Right cardiac atrium (tissue), 5 donors: ENCODE measurements at regions not wholly inside any gene's neighbourhood (a gene's known extent, or its start where the extent isn't known, plus 50 kb on each side); places are given as distances from the start of the nearest gene placed in this dataset.
A peak's percentile ranks its signal among the peaks of the same experiment; 100 is the strongest.

Experiments
- ATAC-seq, 2 donors: fragments of 200-7000 bp; cut with Tn5 transposase; one replicate each; pipeline versions ENCODE4 v1.8.0 to v1.9.1; 2020; ENCODE audit warnings: moderate library complexity in 2 of 2, mild to moderate bottlenecking in 1 of 2
- DNase-seq, 3 donors: peaks; one replicate each; pipeline ENCODE4 v3.0.0-alpha.2; 2020
- H3K27ac ChIP-seq: one replicate; pipeline ENCODE4 v1.5.1; 2013; ENCODE audit warnings: mild to moderate bottlenecking, low read length, control low read depth, moderate library complexity
- H3K27me3 ChIP-seq: one replicate; pipeline ENCODE4 v1.6.1; 2013; ENCODE audit not compliant: control insufficient read depth, insufficient read depth
- H3K4me1 ChIP-seq: one replicate; pipeline ENCODE4 v1.6.1; 2013; ENCODE audit warnings: low read length; ENCODE audit not compliant: control insufficient read depth, insufficient read depth
- H3K4me3 ChIP-seq: one replicate; pipeline ENCODE4 v1.5.1; 2013; ENCODE audit warnings: low read length, control low read depth
- H3K9me3 ChIP-seq: one replicate; pipeline ENCODE4 v1.6.1; 2013; ENCODE audit warnings: low read length; ENCODE audit not compliant: control insufficient read depth
- WGBS: extraction: QIAGEN DNeasy Blood & Tissue Kit; methylation state at CpG from one replicate; pipeline ENCODE4 v1.1.7; 2013; 5-methylcytosine and 5-hydroxymethylcytosine counted together
- intact Hi-C, 4 donors: fragments of 100-400 bp; cut with DNase I; formaldehyde crosslinking; loops; one replicate each; pipeline versions ENCODE4 v1.11.0 to v1.14.0; 2022 to 2023
- donor health status: healthy with polysubstance abuse.
- donor health status: DM: no; HTN: yes; CAD: no.
- donor health status: DM: no; HTN: no; CAD: no.
- donor health status: DM: no; HTN: yes; CAD: no; lungs with severe emphysema.
- donor health status: DM: yes; HTN: yes; CAD: no.

- Histone ChIP-seq H3K27me3 (no peaks in the 10 kb centered on the region), H3K4me1 (no peaks in the 10 kb centered on the region), H3K27ac (no peak overlapping the region), H3K9me3 (no peaks in the 10 kb centered on the region), H3K4me3 (no peak overlapping the region)
- 95% methylated on average over 2 of the region's 2 CpGs for WGBS
- ATAC-seq (no peak), DNase-seq (no peak)
- intact Hi-C loops = no loop called here
Measured at GRCh38 chr5:89081360-89081759, 198.4 kb upstream of the MEF2C start.

GRCh38 chr5:89080467-89081116 lies 197.6 kb upstream of the MEF2C start:
- no peaks in the 10 kb centered on the region for H3K4me1 ChIP-seq
- WGBS = 96% methylated on average over 5 of the region's 5 CpGs
- H3K27me3 ChIP-seq = no peaks in the 10 kb centered on the region
- no peak overlapping the region for H3K4me3 ChIP-seq
- no peaks in the 10 kb centered on the region for H3K9me3 ChIP-seq
- intact Hi-C loops = no loop called here
- H3K27ac ChIP-seq = no peak overlapping the region
- no peak for DNase-seq
- no peak for ATAC-seq

GRCh38 chr5:89072842-89073672 lies 190.1 kb upstream of the MEF2C start:
- Histone ChIP-seq H3K27me3 (no peaks in the 10 kb centered on the region), H3K27ac (no peak overlapping the region), H3K4me3 (no peak overlapping the region), H3K4me1 (no peaks in the 10 kb centered on the region), H3K9me3 (no peaks in the 10 kb centered on the region)
- ATAC-seq (no peak), DNase-seq (no peak)
- WGBS = 75% methylated on average over 11 of the region's 11 CpGs
- intact Hi-C loops = no loop called here

- no peak for ATAC-seq
- DNase-seq = no peak
- Histone ChIP-seq H3K27ac (no peak overlapping the region), H3K9me3 (no peaks in the 10 kb centered on the region), H3K27me3 (no peaks in the 10 kb centered on the region), H3K4me3 (no peak overlapping the region), H3K4me1 (no peaks in the 10 kb centered on the region)
- intact Hi-C loops = no loop called here
- 68% methylated on average over 1 of the region's 1 CpG for WGBS
Measured at GRCh38 chr5:89071941-89072331, 189.0 kb upstream of the MEF2C start.

- no peak overlapping the region for H3K27ac ChIP-seq
- H3K4me1 ChIP-seq = no peaks in the 10 kb centered on the region
- H3K4me3 ChIP-seq = no peak overlapping the region
- intact Hi-C loops = no loop called here
- 74% methylated on average over 4 of the region's 4 CpGs for WGBS
- ATAC-seq (no peak), DNase-seq (no peak)
- no peaks in the 10 kb centered on the region for H3K9me3 ChIP-seq
- H3K27me3 ChIP-seq = no peaks in the 10 kb centered on the region
Measured at GRCh38 chr5:89071101-89071940, 188.3 kb upstream of the MEF2C start.

GRCh38 chr5:89069591-89069990 lies 186.6 kb upstream of the MEF2C start:
- Histone ChIP-seq H3K27ac (no peak overlapping the region), H3K9me3 (no peaks in the 10 kb centered on the region), H3K4me3 (no peak overlapping the region), H3K4me1 (no peaks in the 10 kb centered on the region), H3K27me3 (no peaks in the 10 kb centered on the region)
- WGBS = 57% methylated on average over 2 of the region's 2 CpGs
- DNase-seq = no peak
- ATAC-seq = no peak
- intact Hi-C loops = loop anchor here in 1 of 4 donors (10.0 kb wide), 1 partner anchor 1195 kb away; no protein-coding TSS in a partner anchor

GRCh38 chr5:89067362-89067761 lies 184.4 kb upstream of the MEF2C start:
- ATAC-seq (no peak), DNase-seq (no peak)
- Histone ChIP-seq H3K9me3 (no peaks in the 10 kb centered on the region), H3K4me1 (no peaks in the 10 kb centered on the region), H3K27ac (no peak overlapping the region), H3K27me3 (no peaks in the 10 kb centered on the region), H3K4me3 (no peak overlapping the region)
- intact Hi-C loops = loop anchor here in 1 of 4 donors (10.0 kb wide), 1 partner anchor 1197 kb away; no protein-coding TSS in a partner anchor
- 97% methylated on average over 3 of the region's 3 CpGs for WGBS

GRCh38 chr5:89065919-89066318 lies 182.9 kb upstream of the MEF2C start:
- no peaks in the 10 kb centered on the region for H3K4me1 ChIP-seq
- no peaks in the 10 kb centered on the region for H3K27me3 ChIP-seq
- intact Hi-C loops = loop anchor here in 1 of 4 donors (10.0 kb wide), 1 partner anchor 1199 kb away; no protein-coding TSS in a partner anchor
- ATAC-seq (no peak), DNase-seq (no peak)
- WGBS = 83% methylated on average over 3 of the region's 3 CpGs
- no peak overlapping the region for H3K4me3 ChIP-seq
- no peak overlapping the region for H3K27ac ChIP-seq
- no peaks in the 10 kb centered on the region for H3K9me3 ChIP-seq

- intact Hi-C loops = loop anchor here in 1 of 4 donors (10.0 kb wide), 1 partner anchor 1200 kb away; no protein-coding TSS in a partner anchor
- Histone ChIP-seq H3K27ac (no peak overlapping the region), H3K4me1 (no peaks in the 10 kb centered on the region), H3K27me3 (no peaks in the 10 kb centered on the region), H3K4me3 (no peak overlapping the region), H3K9me3 (no peaks in the 10 kb centered on the region)
- peak in 1 of 2 donors; percentile 50 for ATAC-seq
- WGBS = 41% methylated on average over 4 of the region's 4 CpGs
- DNase-seq = no peak
Measured at GRCh38 chr5:89064736-89065135, 181.8 kb upstream of the MEF2C start.

- Histone ChIP-seq H3K27me3 (no peaks in the 10 kb centered on the region), H3K4me1 (no peaks in the 10 kb centered on the region), H3K4me3 (no peak overlapping the region), H3K27ac (no peak overlapping the region), H3K9me3 (no peaks in the 10 kb centered on the region)
- intact Hi-C loops = loop anchor here in 1 of 4 donors (10.0 kb wide), 1 partner anchor 1201 kb away; no protein-coding TSS in a partner anchor
- WGBS = 85% methylated on average over 1 of the region's 1 CpG
- DNase-seq (no peak), ATAC-seq (no peak)
Measured at GRCh38 chr5:89064054-89064453, 181.1 kb upstream of the MEF2C start.
